HCT116 (cell line): ENCODE measurements at regions not wholly inside any gene's neighbourhood (a gene's known extent, or its start where the extent isn't known, plus 50 kb on each side); places are given as distances from the start of the nearest gene placed in this dataset.

Experiments used
- ATAC-seq: fragments of 200-7000 bp; cut with Tn5 transposase; 2 replicates; pipeline ENCODE4 v1.9.1; 2020; ENCODE audit warnings: mild to moderate bottlenecking, moderate library complexity
- BruUV-seq: library from RNA; stranded (reverse); fragments of 400-500 nt; replicated peaks from 2 replicates; lab custom pipeline; 2021; lab: Mats Ljungman, UMichigan
- CTCF ChIA-PET: fragments of 300-600 bp; sonication (Branson Sonifier 250); formaldehyde crosslinking; loops from one replicate; lab custom pipeline; 2021; ENCODE audit warnings: antibody characterized with exemption; lab: Charles Lee
- POLR2A ChIA-PET: fragments of 300-600, 350-600 bp; sonication (Branson Sonifier 250); formaldehyde crosslinking; loops from one replicate; lab custom pipeline; 2021; ENCODE audit warnings: antibody characterized with exemption; lab: Charles Lee
- RAD21 ChIA-PET, 2 experiments: fragments of 300-600 bp; sonication (Branson Sonifier 250); formaldehyde crosslinking; loops; one replicate each; lab custom pipeline; 2023; ENCODE audit warnings: low total read pairs in 2 of 2; ENCODE audit not compliant: uncharacterized antibody in 2 of 2, unreplicated experiment in 2 of 2, low non-redundant PET in 1 of 2; lab: Charles Lee
- DNase-seq: peaks from one replicate; pipeline ENCODE4 v3.0.0-alpha.2; 2010; ENCODE audit warnings: low read depth, low spot score
- H2AFZ ChIP-seq: fragments of 200-600 bp; shearing (Covaris generic), sonication (generic); 2 replicates; pipeline ENCODE4 v1.6.1; 2017; ENCODE audit warnings: low read depth, mixed run types, mixed read lengths, antibody characterized with exemption, low read length; ENCODE audit not compliant: poor library complexity, severe bottlenecking
- H3K27ac ChIP-seq: 2 replicates; pipeline ENCODE4 v1.5.1; 2012; ENCODE audit warnings: low read depth, low read length
- H3K27me3 ChIP-seq: fragments of 200-600 bp; sonication (generic); 2 replicates; pipeline ENCODE4 v1.6.1; 2016; ENCODE audit warnings: mixed run types, low read length, mixed read lengths; ENCODE audit not compliant: insufficient read depth
- H3K36me3 ChIP-seq, 2 experiments: fragments of 200-500 bp in 1 of 2; fragments of 200-600 bp in 1 of 2; sonication (Bioruptor generic) in 1 of 2; sonication (generic) in 1 of 2; 2 replicates each; pipeline versions ENCODE4 v1.5.1 to v1.6.1; 2014 to 2016; ENCODE audit warnings: low read length in 2 of 2, inconsistent platforms in 1 of 2, mixed read lengths in 1 of 2, mixed run types in 1 of 2; ENCODE audit not compliant: insufficient read depth in 2 of 2, control insufficient read depth in 1 of 2
- H3K4me1 ChIP-seq, 2 experiments: fragments of 200-600 bp in 1 of 2; sonication (generic) in 1 of 2; 2 replicates each; pipeline versions ENCODE4 v1.5.1 to v1.6.1; 2012 to 2017; ENCODE audit warnings: low read length in 2 of 2, inconsistent platforms in 1 of 2, mild to moderate bottlenecking in 1 of 2, mixed read lengths in 1 of 2, mixed run types in 1 of 2, moderate library complexity in 1 of 2; ENCODE audit not compliant: insufficient read depth in 2 of 2, control insufficient read depth in 1 of 2
- H3K4me2 ChIP-seq: fragments of 200-600 bp; sonication (generic); 2 replicates; pipeline ENCODE4 v1.6.1; 2017; ENCODE audit warnings: mixed run types, low read length, mixed read lengths
- H3K4me3 ChIP-seq, 2 experiments: fragments of 200-600 bp in 1 of 2; sonication (generic) in 1 of 2; replicated peaks in 1 of 2; 2 replicates each; pipeline ENCODE4 v1.5.1; 2011 to 2016; ENCODE audit warnings: low read length in 2 of 2, control low read depth in 1 of 2, low read depth in 1 of 2, mild to moderate bottlenecking in 1 of 2, mixed read lengths in 1 of 2, mixed run types in 1 of 2
- H3K79me2 ChIP-seq: fragments of 200-600 bp; sonication (generic); 2 replicates; pipeline ENCODE4 v1.6.1; 2017; ENCODE audit warnings: mild to moderate bottlenecking, mixed run types, low read length, moderate library complexity, mixed read lengths; ENCODE audit not compliant: insufficient read depth
- H3K9ac ChIP-seq: fragments of 200-600 bp; sonication (generic); 2 replicates; pipeline ENCODE4 v1.6.1; 2016; ENCODE audit warnings: low read length, mixed read lengths
- H3K9me2 ChIP-seq: fragments of 200-600 bp; sonication (generic), shearing (Covaris generic); 2 replicates; pipeline ENCODE4 v1.6.1; 2017; ENCODE audit warnings: mixed run types, mild to moderate bottlenecking, moderate library complexity; ENCODE audit not compliant: insufficient read depth
- H3K9me3 ChIP-seq, 2 experiments: fragments of 200-500 bp in 1 of 2; fragments of 200-600 bp in 1 of 2; sonication (Bioruptor generic) in 1 of 2; sonication (generic) in 1 of 2; 2 replicates each; pipeline ENCODE4 v1.6.1; 2014 to 2017; ENCODE audit warnings: low read length in 2 of 2, mixed read lengths in 2 of 2, inconsistent platforms in 1 of 2, low read depth in 1 of 2, mild to moderate bottlenecking in 1 of 2, mixed run types in 1 of 2, moderate library complexity in 1 of 2; ENCODE audit not compliant: control insufficient read depth in 1 of 2, insufficient read depth in 1 of 2
- H4K20me1 ChIP-seq: fragments of 200-600 bp; sonication (generic), shearing (Covaris generic); 2 replicates; pipeline ENCODE4 v1.6.1; 2017; ENCODE audit warnings: mixed run types, mild to moderate bottlenecking, moderate library complexity; ENCODE audit not compliant: insufficient read depth
- CBX3 ChIP-seq: IDR thresholded peaks from 2 replicates; pipeline ENCODE4 v1.6.1; 2012; ENCODE audit warnings: low read depth
- CEBPB ChIP-seq: IDR thresholded peaks from 2 replicates; pipeline ENCODE4 v1.6.1; 2012; ENCODE audit warnings: low read depth
- ELF1 ChIP-seq: IDR thresholded peaks from 2 replicates; pipeline ENCODE4 v1.6.1; 2012; ENCODE audit warnings: low read depth, borderline replicate concordance
- POLR2A ChIP-seq: IDR thresholded peaks from 2 replicates; pipeline ENCODE4 v1.7.0; 2011; ENCODE audit warnings: borderline replicate concordance; ENCODE audit not compliant: insufficient read depth, insufficient read length; ENCODE audit errors: extremely low read depth
- RAD21 ChIP-seq: IDR thresholded peaks from 2 replicates; pipeline ENCODE4 v1.6.1; 2012; ENCODE audit warnings: low read depth, mild to moderate bottlenecking
- SIN3A ChIP-seq: IDR thresholded peaks from 2 replicates; pipeline ENCODE4 v1.6.1; 2012; ENCODE audit warnings: low read depth
- SRF ChIP-seq: IDR thresholded peaks from 2 replicates; pipeline ENCODE4 v1.6.1; 2012; ENCODE audit warnings: low read depth
- TCF7L2 ChIP-seq: IDR thresholded peaks from 2 replicates; pipeline ENCODE4 v1.7.0; 2011; ENCODE audit warnings: borderline replicate concordance, inconsistent platforms; ENCODE audit not compliant: insufficient read depth, insufficient read length; ENCODE audit errors: extremely low read depth
- ZFX ChIP-seq: fragments of 450-650 bp; IDR thresholded peaks from 2 replicates; pipeline ENCODE4 v1.6.1; 2017
- intact Hi-C: fragments of 100-400 bp; cut with micrococcal nuclease; formaldehyde crosslinking; loops from 2 replicates; pipeline ENCODE4 v1.10.0; 2022
- TF ChIP-seq, protein P1 (sequence below): IDR thresholded peaks from 2 replicates; pipeline ENCODE4 v1.6.1; 2012
- TF ChIP-seq, protein P2 (sequence below): IDR thresholded peaks from 2 replicates; pipeline ENCODE4 v1.6.1; 2012; ENCODE audit warnings: low read depth
- TF ChIP-seq, protein P3 (sequence below): IDR thresholded peaks from 2 replicates; pipeline ENCODE4 v1.6.1; 2012
- TF ChIP-seq, protein P4 (sequence below): IDR thresholded peaks from 2 replicates; pipeline ENCODE4 v1.6.1; 2011; ENCODE audit warnings: mild to moderate bottlenecking, low read length, moderate library complexity; ENCODE audit not compliant: insufficient replicate concordance; ENCODE audit errors: extremely low read depth

DNA sequence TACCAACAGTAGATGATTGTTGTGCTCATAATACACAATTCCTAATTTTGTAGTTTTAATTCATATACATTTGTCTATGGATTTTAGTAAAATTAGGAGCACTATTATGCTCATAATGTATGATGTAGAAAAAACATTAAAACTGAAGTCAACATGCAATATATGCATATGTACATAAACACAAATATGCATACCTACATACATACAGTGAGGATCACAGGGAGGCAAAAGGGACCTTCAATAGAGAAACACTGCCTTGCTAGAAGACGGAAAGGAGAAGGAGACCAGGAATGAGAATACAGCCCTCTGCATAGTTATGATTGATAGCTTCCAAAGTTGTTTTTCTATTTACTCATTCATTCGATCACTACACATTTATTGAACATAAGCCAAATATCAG is 606.5 kb downstream of the LMO4 start:
- Histone ChIP-seq H3K27ac (no peak overlapping the region), H2AFZ (no peak overlapping the region), H3K27me3 (no peaks in the 10 kb centered on the region), H3K36me3 (no peaks in the 10 kb centered on the region), H3K9ac (no peak overlapping the region), H3K9me2 (no peaks in the 10 kb centered on the region), H3K79me2 (no peaks in the 10 kb centered on the region), H3K4me1 (no peaks in the 10 kb centered on the region), H3K4me3 (no peak overlapping the region), H3K4me2 (no peak overlapping the region), H3K9me3 (no peaks in the 10 kb centered on the region), H4K20me1 (no peaks in the 10 kb centered on the region)
- RAD21 ChIA-PET = no interaction called here
- DNase-seq (no peak), ATAC-seq (no peak)
- CTCF ChIA-PET = no interaction called here
- no TSS peak for BruUV-seq
- POLR2A ChIA-PET = no interaction called here
- intact Hi-C loops = no loop called here
- TF ChIP-seq SIN3A (no peak), RAD21 (no peak)
- TF ChIP-seq, protein P1, sequence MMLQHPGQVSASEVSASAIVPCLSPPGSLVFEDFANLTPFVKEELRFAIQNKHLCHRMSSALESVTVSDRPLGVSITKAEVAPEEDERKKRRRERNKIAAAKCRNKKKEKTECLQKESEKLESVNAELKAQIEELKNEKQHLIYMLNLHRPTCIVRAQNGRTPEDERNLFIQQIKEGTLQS = no peak

DNA sequence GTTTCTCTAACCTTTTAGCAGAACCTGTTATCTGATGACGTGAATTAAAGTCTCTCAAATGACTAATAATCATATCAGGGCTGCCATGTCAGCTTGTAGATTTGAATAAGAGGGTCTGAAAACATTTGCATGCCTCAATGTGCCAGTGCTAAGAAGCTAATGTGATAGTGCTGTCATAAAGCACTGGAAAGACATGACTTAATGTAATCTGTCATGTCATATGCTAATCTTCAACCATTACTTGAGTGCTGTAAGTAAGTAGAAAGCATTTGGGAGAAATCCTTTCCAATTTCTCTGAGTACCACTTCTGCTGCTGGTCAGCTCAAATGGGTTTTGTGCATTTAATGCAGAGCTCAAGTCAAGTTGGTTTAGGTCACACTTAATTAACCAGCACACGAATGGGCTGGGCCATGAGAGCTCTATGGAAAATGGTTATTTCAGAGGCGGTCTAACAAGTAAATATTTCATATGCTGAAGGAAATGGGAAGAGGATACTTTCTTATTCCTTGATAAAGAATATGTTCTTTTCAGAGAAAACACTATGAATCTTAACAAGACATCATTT is 609.2 kb downstream of the LMO4 start:
- H4K20me1 ChIP-seq = no peaks in the 10 kb centered on the region
- H3K4me3 ChIP-seq = no peak overlapping the region
- H3K27ac ChIP-seq = no peak overlapping the region
- no peaks in the 10 kb centered on the region for H3K36me3 ChIP-seq
- H3K9ac ChIP-seq = no peak overlapping the region
- no peaks in the 10 kb centered on the region for H3K9me3 ChIP-seq
- ChIA-PET CTCF (interaction anchor here (1.8 kb wide), 1 partner anchor 16 kb away, joined by 6 read pairs; no protein-coding TSS in a partner anchor), RAD21 (no interaction called here), POLR2A (no interaction called here)
- ATAC-seq (no peak), DNase-seq (no peak)
- H3K9me2 ChIP-seq = no peaks in the 10 kb centered on the region
- TF ChIP-seq, protein P2, sequence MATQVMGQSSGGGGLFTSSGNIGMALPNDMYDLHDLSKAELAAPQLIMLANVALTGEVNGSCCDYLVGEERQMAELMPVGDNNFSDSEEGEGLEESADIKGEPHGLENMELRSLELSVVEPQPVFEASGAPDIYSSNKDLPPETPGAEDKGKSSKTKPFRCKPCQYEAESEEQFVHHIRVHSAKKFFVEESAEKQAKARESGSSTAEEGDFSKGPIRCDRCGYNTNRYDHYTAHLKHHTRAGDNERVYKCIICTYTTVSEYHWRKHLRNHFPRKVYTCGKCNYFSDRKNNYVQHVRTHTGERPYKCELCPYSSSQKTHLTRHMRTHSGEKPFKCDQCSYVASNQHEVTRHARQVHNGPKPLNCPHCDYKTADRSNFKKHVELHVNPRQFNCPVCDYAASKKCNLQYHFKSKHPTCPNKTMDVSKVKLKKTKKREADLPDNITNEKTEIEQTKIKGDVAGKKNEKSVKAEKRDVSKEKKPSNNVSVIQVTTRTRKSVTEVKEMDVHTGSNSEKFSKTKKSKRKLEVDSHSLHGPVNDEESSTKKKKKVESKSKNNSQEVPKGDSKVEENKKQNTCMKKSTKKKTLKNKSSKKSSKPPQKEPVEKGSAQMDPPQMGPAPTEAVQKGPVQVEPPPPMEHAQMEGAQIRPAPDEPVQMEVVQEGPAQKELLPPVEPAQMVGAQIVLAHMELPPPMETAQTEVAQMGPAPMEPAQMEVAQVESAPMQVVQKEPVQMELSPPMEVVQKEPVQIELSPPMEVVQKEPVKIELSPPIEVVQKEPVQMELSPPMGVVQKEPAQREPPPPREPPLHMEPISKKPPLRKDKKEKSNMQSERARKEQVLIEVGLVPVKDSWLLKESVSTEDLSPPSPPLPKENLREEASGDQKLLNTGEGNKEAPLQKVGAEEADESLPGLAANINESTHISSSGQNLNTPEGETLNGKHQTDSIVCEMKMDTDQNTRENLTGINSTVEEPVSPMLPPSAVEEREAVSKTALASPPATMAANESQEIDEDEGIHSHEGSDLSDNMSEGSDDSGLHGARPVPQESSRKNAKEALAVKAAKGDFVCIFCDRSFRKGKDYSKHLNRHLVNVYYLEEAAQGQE = no peak
- TF ChIP-seq, protein P3, sequence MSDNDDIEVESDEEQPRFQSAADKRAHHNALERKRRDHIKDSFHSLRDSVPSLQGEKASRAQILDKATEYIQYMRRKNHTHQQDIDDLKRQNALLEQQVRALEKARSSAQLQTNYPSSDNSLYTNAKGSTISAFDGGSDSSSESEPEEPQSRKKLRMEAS = no peak
- no peak for TF ChIP-seq RAD21
- no peak for TF ChIP-seq TCF7L2
- TF ChIP-seq, protein P1 = no peak
- TF ChIP-seq SRF = no peak
- no peak for TF ChIP-seq ZFX
- TF ChIP-seq CEBPB = no peak
- TF ChIP-seq ELF1 = no peak
- no peak for TF ChIP-seq SIN3A
- TF ChIP-seq, protein P4, sequence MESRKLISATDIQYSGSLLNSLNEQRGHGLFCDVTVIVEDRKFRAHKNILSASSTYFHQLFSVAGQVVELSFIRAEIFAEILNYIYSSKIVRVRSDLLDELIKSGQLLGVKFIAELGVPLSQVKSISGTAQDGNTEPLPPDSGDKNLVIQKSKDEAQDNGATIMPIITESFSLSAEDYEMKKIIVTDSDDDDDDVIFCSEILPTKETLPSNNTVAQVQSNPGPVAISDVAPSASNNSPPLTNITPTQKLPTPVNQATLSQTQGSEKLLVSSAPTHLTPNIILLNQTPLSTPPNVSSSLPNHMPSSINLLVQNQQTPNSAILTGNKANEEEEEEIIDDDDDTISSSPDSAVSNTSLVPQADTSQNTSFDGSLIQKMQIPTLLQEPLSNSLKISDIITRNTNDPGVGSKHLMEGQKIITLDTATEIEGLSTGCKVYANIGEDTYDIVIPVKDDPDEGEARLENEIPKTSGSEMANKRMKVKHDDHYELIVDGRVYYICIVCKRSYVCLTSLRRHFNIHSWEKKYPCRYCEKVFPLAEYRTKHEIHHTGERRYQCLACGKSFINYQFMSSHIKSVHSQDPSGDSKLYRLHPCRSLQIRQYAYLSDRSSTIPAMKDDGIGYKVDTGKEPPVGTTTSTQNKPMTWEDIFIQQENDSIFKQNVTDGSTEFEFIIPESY = no peak
- TF ChIP-seq POLR2A = no peak
- TF ChIP-seq CBX3 = no peak
- no peak overlapping the region for H2AFZ ChIP-seq
- no peaks in the 10 kb centered on the region for H3K27me3 ChIP-seq
- no peaks in the 10 kb centered on the region for H3K4me1 ChIP-seq
- H3K4me2 ChIP-seq = no peak overlapping the region
- no peaks in the 10 kb centered on the region for H3K79me2 ChIP-seq
- no TSS peak for BruUV-seq
- intact Hi-C loops = no loop called here
